SU-DHL-6 (cell line): ENCODE measurements at regions not wholly inside any gene's neighbourhood (a gene's known extent, or its start where the extent isn't known, plus 50 kb on each side); places are given as distances from the start of the nearest gene placed in this dataset.

ENCODE experiments used
- CTCF ChIP-seq: fragments of 200-600 bp; sonication (generic); IDR thresholded peaks from one replicate; pipeline ENCODE4 v1.5.1; 2017; ENCODE audit warnings: antibody characterized with exemption, mild to moderate bottlenecking, low read length, moderate library complexity; ENCODE audit not compliant: insufficient read depth, poor library complexity, severe bottlenecking
- EZH2phosphoT487 ChIP-seq: fragments of 200-600 bp; sonication (generic), shearing (Covaris generic); conservative IDR thresholded peaks from 2 replicates; pipeline ENCODE4 v1.6.1; 2018; ENCODE audit warnings: mild to moderate bottlenecking, antibody characterized with exemption, low read length, moderate library complexity, mixed read lengths

GRCh38 chr4:75146223-75146622, 213.3 kb downstream of the PARM1 start:
- TF ChIP-seq CTCF: no peak
- TF ChIP-seq EZH2phosphoT487: no peak
